B cell (primary cell): ENCODE measurements at regions not wholly inside any gene's neighbourhood (a gene's known extent, or its start where the extent isn't known, plus 50 kb on each side); places are given as distances from the start of the nearest gene placed in this dataset.

Experiments
- ATAC-seq: fragments of 200-7000 bp; cut with Tn5 transposase; one replicate; pipeline ENCODE4 v1.10.0; 2021; ENCODE audit warnings: low read depth, mild to moderate bottlenecking, moderate number of reproducible peaks, moderate library complexity
- CTCF ChIA-PET: fragments of 350-600 bp; sonication (Branson Sonifier 250); formaldehyde crosslinking; loops from one replicate; lab custom pipeline; 2021; ENCODE audit warnings: antibody characterized with exemption, inconsistent platforms; lab: Charles Lee
- POLR2A ChIA-PET: fragments of 350-600 bp; sonication (Branson Sonifier 250); formaldehyde crosslinking; loops from one replicate; lab custom pipeline; 2021; ENCODE audit warnings: antibody characterized with exemption; lab: Charles Lee
- DNase-seq: peaks from one replicate; pipeline ENCODE4 v3.0.0; 2013
- H2AFZ ChIP-seq: 2 replicates; pipeline ENCODE4 v1.6.1; 2012; ENCODE audit warnings: mild to moderate bottlenecking, low read depth, low read length; ENCODE audit not compliant: insufficient read depth, poor library complexity, severe bottlenecking
- H3K27ac ChIP-seq, 2 donors: 1 replicate in 1 of 2; 2 replicates in 1 of 2; pipeline ENCODE4 v1.5.1; 2012 to 2013; ENCODE audit warnings: low read length in 2 of 2, mild to moderate bottlenecking in 2 of 2, moderate library complexity in 1 of 2
- H3K27me3 ChIP-seq, 4 experiments: fragments of 200-600 bp in 1 of 4; sonication (generic) in 1 of 4; replicated peaks in 1 of 4; 1 replicate in 2 of 4; 2 replicates in 2 of 4; pipeline versions ENCODE4 v1.6.1 to v1.7.0; 2013 to 2016; ENCODE audit warnings: low read length in 3 of 4, mild to moderate bottlenecking in 2 of 4, mixed read lengths in 1 of 4, moderate library complexity in 1 of 4; ENCODE audit not compliant: insufficient read depth in 4 of 4, control insufficient read depth in 3 of 4; ENCODE audit errors: control extremely low read depth in 1 of 4
- H3K36me3 ChIP-seq, 2 experiments: replicated peaks in 1 of 2; 1 replicate in 1 of 2; 2 replicates in 1 of 2; pipeline versions ENCODE4 v1.6.1 to v1.7.1; 2013; ENCODE audit warnings: low read length in 1 of 2; ENCODE audit not compliant: insufficient read depth in 2 of 2, control insufficient read depth in 1 of 2; ENCODE audit errors: control extremely low read depth in 1 of 2, extremely low read depth in 1 of 2
- H3K4me1 ChIP-seq, 2 donors: fragments of 200-600 bp in 1 of 2; sonication (generic) in 1 of 2; 1 replicate in 1 of 2; 2 replicates in 1 of 2; pipeline versions ENCODE4 v1.5.1 to v1.6.1; 2013 to 2017; ENCODE audit warnings: low read length in 2 of 2; ENCODE audit not compliant: control insufficient read depth in 2 of 2, insufficient read depth in 2 of 2
- H3K4me2 ChIP-seq: replicated peaks from 2 replicates; pipeline ENCODE3; 2012; ENCODE audit warnings: mild to moderate bottlenecking, low read depth, low read length; ENCODE audit not compliant: poor library complexity, severe bottlenecking
- H3K4me3 ChIP-seq, 5 experiments: fragments of 200-600 bp in 1 of 5; sonication (generic) in 1 of 5; 1 replicate in 3 of 5; 2 replicates in 2 of 5; pipeline versions ENCODE4 v1.5.1 to v1.7.0; 2011 to 2016; ENCODE audit warnings: low read length in 4 of 5, mild to moderate bottlenecking in 4 of 5, low read depth in 2 of 5, control low read depth in 1 of 5, moderate library complexity in 1 of 5; ENCODE audit not compliant: insufficient read depth in 1 of 5; ENCODE audit errors: control extremely low read depth in 1 of 5, extremely low read depth in 1 of 5
- H3K79me2 ChIP-seq: fragments of 200-600 bp; sonication (generic); one replicate; pipeline ENCODE4 v1.6.0; 2016; ENCODE audit warnings: low read length; ENCODE audit not compliant: control insufficient read depth, insufficient read depth
- H3K9ac ChIP-seq: fragments of 200-600 bp; sonication (generic); 2 replicates; pipeline ENCODE4 v1.6.1; 2017; ENCODE audit warnings: mild to moderate bottlenecking, low read length, moderate library complexity
- H3K9me3 ChIP-seq, 3 donors: one replicate each; pipeline versions ENCODE4 v1.6.1 to v1.7.1; 2013; ENCODE audit warnings: low read length in 2 of 3; ENCODE audit not compliant: control insufficient read depth in 2 of 3, insufficient read depth in 1 of 3; ENCODE audit errors: control extremely low read depth in 1 of 3
- H4K20me1 ChIP-seq: 2 replicates; pipeline ENCODE4 v1.6.0; 2012; ENCODE audit warnings: mild to moderate bottlenecking, low read length; ENCODE audit not compliant: insufficient read depth, control insufficient read depth, poor library complexity, severe bottlenecking
- H3K27ac Mint-ChIP-seq: one replicate; pipeline ENCODE4 v1.8.0; 2021; ENCODE audit warnings: mixed read lengths
- H3K27me3 Mint-ChIP-seq: one replicate; pipeline ENCODE4 v1.8.0; 2021; ENCODE audit warnings: mixed read lengths
- H3K4me1 Mint-ChIP-seq: one replicate; pipeline ENCODE4 v1.8.0; 2021; ENCODE audit warnings: mixed read lengths
- H3K4me3 Mint-ChIP-seq: one replicate; pipeline ENCODE4 v1.8.0; 2021; ENCODE audit warnings: mixed read lengths
- H3K9me3 Mint-ChIP-seq: one replicate; pipeline ENCODE4 v1.8.0; 2022; ENCODE audit warnings: mixed read lengths; ENCODE audit not compliant: insufficient read depth
- EZH2 ChIP-seq: IDR thresholded peaks from 2 replicates; pipeline ENCODE4 v1.6.1; 2012; ENCODE audit warnings: borderline replicate concordance, low read depth, mild to moderate bottlenecking, moderate library complexity, low read length; ENCODE audit not compliant: insufficient read depth, poor library complexity, severe bottlenecking
- WGBS: methylation state at CpG from one replicate; pipeline ENCODE4 v1.1.5; 2013; ENCODE audit warnings: missing lambda C conversion rate; ENCODE audit not compliant: insufficient coverage; 5-methylcytosine and 5-hydroxymethylcytosine counted together
- intact Hi-C: fragments of 100-400 bp; cut with micrococcal nuclease; formaldehyde crosslinking; loops from one replicate; pipeline ENCODE4 v1.10.0; 2022
- TF ChIP-seq, protein P1 (sequence below): fragments of 200-600 bp; IDR thresholded peaks from one replicate; pipeline ENCODE4 v1.8.0; 2022; ENCODE audit warnings: antibody characterized with exemption, mild to moderate bottlenecking

DNA sequence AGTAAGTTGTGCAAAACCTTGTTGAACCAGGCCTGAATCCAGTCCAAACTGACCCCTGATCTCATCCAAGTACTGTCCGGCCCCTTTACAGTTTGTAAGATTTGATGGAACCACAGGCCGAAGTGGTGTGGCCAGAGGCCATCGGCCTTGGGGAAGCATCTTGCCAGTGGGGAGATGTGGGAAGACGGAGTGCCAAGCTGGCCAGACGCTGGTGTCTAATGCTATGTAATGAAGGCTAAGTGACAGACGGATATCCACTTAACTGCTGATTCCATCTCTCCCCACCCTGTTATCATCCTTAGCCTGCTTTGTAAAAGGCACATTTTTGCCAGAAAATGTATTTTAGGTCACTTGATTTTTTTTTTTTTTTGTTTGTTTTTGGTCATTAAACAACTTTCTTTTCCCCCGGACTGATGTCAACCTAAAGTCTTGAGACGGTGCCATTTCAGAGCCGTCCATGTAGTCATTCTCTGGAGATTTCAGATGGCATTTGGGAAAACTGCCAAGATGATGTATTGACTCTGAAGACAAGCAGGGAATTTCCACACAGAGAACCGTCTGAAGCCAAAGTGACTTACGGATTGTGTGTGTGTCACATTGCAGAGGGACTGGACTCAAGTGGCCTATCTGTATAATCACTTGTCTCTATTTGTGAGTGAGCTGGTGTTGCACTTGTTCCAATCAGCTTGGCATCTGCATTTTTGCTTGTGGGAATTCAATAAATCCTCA lies 86.5 kb upstream of the MANSC4 start:
- no peak overlapping the region for H3K27ac ChIP-seq
- ChIA-PET CTCF (no interaction called here), POLR2A (no interaction called here)
- intact Hi-C loops = no loop called here
- H3K4me2 ChIP-seq = no peak overlapping the region
- Mint-ChIP-seq H3K27me3 (no peaks in the 10 kb centered on the region), H3K4me1 (no peaks in the 10 kb centered on the region), H3K9me3 (no peaks in the 10 kb centered on the region), H3K4me3 (no peak overlapping the region), H3K27ac (no peak overlapping the region)
- H3K9me3 ChIP-seq = no peaks in the 10 kb centered on the region
- H3K4me1 ChIP-seq = no peaks in the 10 kb centered on the region
- H3K4me3 ChIP-seq = no peak overlapping the region
- H2AFZ ChIP-seq = no peak overlapping the region
- no peak for TF ChIP-seq EZH2
- TF ChIP-seq, protein P1, sequence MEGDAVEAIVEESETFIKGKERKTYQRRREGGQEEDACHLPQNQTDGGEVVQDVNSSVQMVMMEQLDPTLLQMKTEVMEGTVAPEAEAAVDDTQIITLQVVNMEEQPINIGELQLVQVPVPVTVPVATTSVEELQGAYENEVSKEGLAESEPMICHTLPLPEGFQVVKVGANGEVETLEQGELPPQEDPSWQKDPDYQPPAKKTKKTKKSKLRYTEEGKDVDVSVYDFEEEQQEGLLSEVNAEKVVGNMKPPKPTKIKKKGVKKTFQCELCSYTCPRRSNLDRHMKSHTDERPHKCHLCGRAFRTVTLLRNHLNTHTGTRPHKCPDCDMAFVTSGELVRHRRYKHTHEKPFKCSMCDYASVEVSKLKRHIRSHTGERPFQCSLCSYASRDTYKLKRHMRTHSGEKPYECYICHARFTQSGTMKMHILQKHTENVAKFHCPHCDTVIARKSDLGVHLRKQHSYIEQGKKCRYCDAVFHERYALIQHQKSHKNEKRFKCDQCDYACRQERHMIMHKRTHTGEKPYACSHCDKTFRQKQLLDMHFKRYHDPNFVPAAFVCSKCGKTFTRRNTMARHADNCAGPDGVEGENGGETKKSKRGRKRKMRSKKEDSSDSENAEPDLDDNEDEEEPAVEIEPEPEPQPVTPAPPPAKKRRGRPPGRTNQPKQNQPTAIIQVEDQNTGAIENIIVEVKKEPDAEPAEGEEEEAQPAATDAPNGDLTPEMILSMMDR = no peak
- H3K9ac ChIP-seq = no peak overlapping the region
- H3K27me3 ChIP-seq = no peaks in the 10 kb centered on the region
- ATAC-seq = no peak
- no peaks in the 10 kb centered on the region for H4K20me1 ChIP-seq
- H3K79me2 ChIP-seq = no peaks in the 10 kb centered on the region
- no peaks in the 10 kb centered on the region for H3K36me3 ChIP-seq
- no peak for DNase-seq
- 93% methylated on average over 8 of the region's 11 CpGs for WGBS

DNA sequence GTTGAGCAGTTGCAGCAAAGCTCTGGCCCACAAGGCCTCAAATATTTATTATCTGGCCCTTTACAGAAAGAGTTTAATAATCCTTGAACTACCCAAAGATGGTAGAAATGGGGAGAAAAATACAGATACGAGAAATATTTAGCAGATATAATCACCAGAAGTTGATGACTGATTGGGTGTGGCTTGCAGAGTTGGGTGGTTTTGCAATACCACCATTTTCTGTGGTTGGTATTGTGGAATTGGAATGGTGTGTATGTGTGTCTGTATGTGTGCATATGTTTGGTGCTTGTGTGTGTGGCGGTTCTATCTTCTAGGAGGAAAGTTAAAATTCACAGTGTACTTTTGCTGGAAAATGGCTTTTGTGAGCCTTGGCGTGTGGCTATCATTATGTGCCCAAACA lies 85.4 kb upstream of the MANSC4 start:
- H3K4me2 ChIP-seq = no peak overlapping the region
- no peaks in the 10 kb centered on the region for H3K4me1 ChIP-seq
- TF ChIP-seq, protein P1 = no peak
- TF ChIP-seq EZH2 = no peak
- ChIA-PET CTCF (no interaction called here), POLR2A (no interaction called here)
- no peaks in the 10 kb centered on the region for H3K4me1 Mint-ChIP-seq
- H3K27me3 Mint-ChIP-seq = peaks cover 1% of the 10 kb centered on the region
- no peaks in the 10 kb centered on the region for H3K9me3 Mint-ChIP-seq
- H3K79me2 ChIP-seq = no peaks in the 10 kb centered on the region
- no peaks in the 10 kb centered on the region for H4K20me1 ChIP-seq
- no CpG with 5 or more reads among the region's 3 CpGs for WGBS
- H3K36me3 ChIP-seq = no peaks in the 10 kb centered on the region
- H3K4me3 Mint-ChIP-seq = no peak overlapping the region
- no peak for ATAC-seq
- no peak overlapping the region for H3K27ac Mint-ChIP-seq
- intact Hi-C loops = no loop called here
- H3K9me3 ChIP-seq = no peaks in the 10 kb centered on the region
- H3K27me3 ChIP-seq = no peaks in the 10 kb centered on the region
- no peak overlapping the region for H3K9ac ChIP-seq
- H2AFZ ChIP-seq = no peak overlapping the region
- no peak for DNase-seq
- H3K4me3 ChIP-seq = no peak overlapping the region
- no peak overlapping the region for H3K27ac ChIP-seq
